ENCODE measurements at regions not wholly inside any gene's neighbourhood (a gene's known extent, or its start where the extent isn't known, plus 50 kb on each side); places are given as distances from the start of the nearest gene placed in this dataset.
"Not testable (repeated sequence)": the region's sequence is repeated elsewhere in the genome, so short reads cannot be mapped to it uniquely, and the experiment has no call there.

GRCh38 chr11:134993691-134994243 lies 581.7 kb upstream of the B3GAT1 start:
- Histone ChIP-seq H3K36me3 (ENCODE audit: control insufficient read depth, insufficient read depth, low read length) (no peaks in the 10 kb centered on the region), H3K4me3 (ENCODE audit: low read depth, low read length) (no peak overlapping the region), H3K27me3 (ENCODE audit: control insufficient read depth, insufficient read depth, low read length) (no peaks in the 10 kb centered on the region)
- DNase-seq (ENCODE audit: low read depth) (no peak), FAIRE-seq (no peak)
- no peak for TF ChIP-seq CTCF (IDR thresholded peaks at IDR 0.05; ENCODE audit: insufficient read depth, low read length, severe bottlenecking)

GRCh38 chr11:134992981-134993380 lies 580.9 kb upstream of the B3GAT1 start:
- H3K36me3 ChIP-seq (ENCODE audit: control insufficient read depth, insufficient read depth, low read length), result no peaks in the 10 kb centered on the region
- no peak overlapping the region for H3K4me3 ChIP-seq (ENCODE audit: low read depth, low read length)
- FAIRE-seq, result no peak
- no peak for TF ChIP-seq CTCF (IDR thresholded peaks at IDR 0.05; ENCODE audit: insufficient read depth, low read length, severe bottlenecking)
- H3K27me3 ChIP-seq (ENCODE audit: control insufficient read depth, insufficient read depth, low read length), result no peaks in the 10 kb centered on the region
- no peak for DNase-seq (ENCODE audit: low read depth)

- TF ChIP-seq CTCF (IDR thresholded peaks at IDR 0.05; ENCODE audit: insufficient read depth, low read length, severe bottlenecking), result no peak
- DNase-seq (ENCODE audit: low read depth), result no peak
- no peaks in the 10 kb centered on the region for H3K36me3 ChIP-seq (ENCODE audit: control insufficient read depth, insufficient read depth, low read length)
- H3K27me3 ChIP-seq (ENCODE audit: control insufficient read depth, insufficient read depth, low read length), result no peaks in the 10 kb centered on the region
- no peak overlapping the region for H3K4me3 ChIP-seq (ENCODE audit: low read depth, low read length)
- FAIRE-seq, result peak; percentile 23
Measured at GRCh38 chr11:134988495-134988894, 576.5 kb upstream of the B3GAT1 start.

GRCh38 chr11:134987822-134988221 lies 575.8 kb upstream of the B3GAT1 start:
- DNase-seq (ENCODE audit: low read depth) (no peak), FAIRE-seq (no peak)
- Histone ChIP-seq H3K36me3 (ENCODE audit: control insufficient read depth, insufficient read depth, low read length) (no peaks in the 10 kb centered on the region), H3K4me3 (ENCODE audit: low read depth, low read length) (no peak overlapping the region), H3K27me3 (ENCODE audit: control insufficient read depth, insufficient read depth, low read length) (no peaks in the 10 kb centered on the region)
- no peak for TF ChIP-seq CTCF (IDR thresholded peaks at IDR 0.05; ENCODE audit: insufficient read depth, low read length, severe bottlenecking)

- no peak for DNase-seq (ENCODE audit: low read depth)
- Histone ChIP-seq H3K27me3 (ENCODE audit: control insufficient read depth, insufficient read depth, low read length) (no peaks in the 10 kb centered on the region), H3K36me3 (ENCODE audit: control insufficient read depth, insufficient read depth, low read length) (no peaks in the 10 kb centered on the region), H3K4me3 (ENCODE audit: low read depth, low read length) (no peak overlapping the region)
- TF ChIP-seq CTCF (IDR thresholded peaks at IDR 0.05; ENCODE audit: insufficient read depth, low read length, severe bottlenecking), result no peak
- FAIRE-seq, result no peak
Measured at GRCh38 chr11:134987223-134987768, 575.3 kb upstream of the B3GAT1 start.

- DNase-seq (ENCODE audit: low read depth), result no peak
- no peaks in the 10 kb centered on the region for H3K36me3 ChIP-seq (ENCODE audit: control insufficient read depth, insufficient read depth, low read length)
- no peaks in the 10 kb centered on the region for H3K27me3 ChIP-seq (ENCODE audit: control insufficient read depth, insufficient read depth, low read length)
- FAIRE-seq, result no peak
- TF ChIP-seq CTCF (IDR thresholded peaks at IDR 0.05; ENCODE audit: insufficient read depth, low read length, severe bottlenecking), result no peak
- no peak overlapping the region for H3K4me3 ChIP-seq (ENCODE audit: low read depth, low read length)
Measured at GRCh38 chr11:134984421-134984820, 572.4 kb upstream of the B3GAT1 start.

GRCh38 chr11:134982432-134982831 lies 570.4 kb upstream of the B3GAT1 start:
- peak; percentile 32 for FAIRE-seq
- H3K4me3 ChIP-seq (ENCODE audit: low read depth, low read length); H3K27me3 ChIP-seq (ENCODE audit: control insufficient read depth, insufficient read depth, low read length); H3K36me3 ChIP-seq (ENCODE audit: control insufficient read depth, insufficient read depth, low read length); DNase-seq (ENCODE audit: low read depth): not testable (repeated sequence)

All from bronchial epithelial cell (primary cell).